ENCODE measurements at regions not wholly inside any gene's neighbourhood (a gene's known extent, or its start where the extent isn't known, plus 50 kb on each side); places are given as distances from the start of the nearest gene placed in this dataset.

DNA sequence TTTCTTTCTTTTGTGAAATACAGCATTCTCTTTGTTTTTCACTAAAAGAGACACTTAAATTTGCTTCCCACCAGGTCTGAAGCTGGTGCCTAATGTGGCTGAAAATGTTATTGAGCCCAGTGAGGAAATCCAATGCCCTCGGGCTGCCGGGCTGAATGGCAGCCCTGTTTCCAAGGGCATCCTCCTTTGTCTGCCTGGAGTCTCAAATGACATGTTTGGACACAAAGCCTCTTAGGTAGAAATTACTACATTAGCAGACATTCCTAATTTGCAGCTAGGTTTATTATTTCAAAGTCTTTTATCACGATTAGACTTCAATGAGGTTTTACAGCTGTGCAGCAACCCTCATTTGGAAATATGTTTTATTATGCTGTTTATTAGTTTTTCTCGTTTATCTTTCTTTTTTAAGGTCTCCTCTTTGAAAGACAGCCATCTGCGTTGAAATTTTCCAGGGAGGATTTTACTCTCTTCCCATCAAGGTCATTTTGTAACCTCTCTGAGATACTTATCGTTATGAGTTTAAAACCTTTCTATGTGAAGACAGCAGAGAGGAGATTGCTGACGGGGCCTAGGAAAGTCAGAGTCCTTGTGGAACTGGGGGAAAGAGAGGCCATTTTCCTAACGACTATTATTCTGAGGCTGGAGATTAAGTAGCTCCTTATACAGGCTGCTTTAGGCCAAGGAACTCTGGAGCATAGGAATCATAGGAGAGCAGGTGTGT is 59.0 kb upstream of the ZNF532 start:
- Histone ChIP-seq H3K27ac (ENCODE audit: low read depth, low read length) (no peak overlapping the region), H2BK20ac (ENCODE audit: low read length) (no peak overlapping the region), H2BK12ac (ENCODE audit: low read depth, low read length) (no peak overlapping the region), H3K23ac (ENCODE audit: insufficient read length) (no peak overlapping the region), H2AK5ac (ENCODE audit: low read depth, low read length) (no peak overlapping the region), H3K79me2 (ENCODE audit: control insufficient read depth in 1 of 2, insufficient read depth in 2 of 2, low read length in 2 of 2) (no peaks in the 10 kb centered on the region), H3K79me1 (ENCODE audit: low read depth, low read length) (no peaks in the 10 kb centered on the region), H3K9me3 (ENCODE audit: insufficient read depth in 2 of 2, low read depth in 1 of 2, low read length in 1 of 2) (no peaks in the 10 kb centered on the region), H3K18ac (ENCODE audit: extremely low read depth, low read length) (no peak overlapping the region), H2AFZ (ENCODE audit: low read length) (no peak overlapping the region), H3K9ac (replicated peaks in 1 of 4; ENCODE audit: extremely low read depth in 1 of 4, low read depth in 3 of 4, low read length in 3 of 4) (no peak overlapping the region), H4K20me1 (replicated peaks in 1 of 2; ENCODE audit: control insufficient read depth in 1 of 2, insufficient read depth in 2 of 2, low read length in 2 of 2) (no peaks in the 10 kb centered on the region), H3K4me2 (ENCODE audit: insufficient read depth in 1 of 2, low read depth in 2 of 2, low read length in 2 of 2) (no peak overlapping the region), H2BK5ac (ENCODE audit: low read depth, low read length) (peak overlapping the region; percentile 12; the same call in 1 of the 2 replicates), H4K5ac (ENCODE audit: insufficient read length, low read depth, low read length) (peak overlapping the region; percentile 9), H3K23me2 (ENCODE audit: low read depth, low read length) (no peaks in the 10 kb centered on the region), H3K4me3 (ENCODE audit: extremely low read depth in 1 of 4, insufficient read depth in 2 of 4, low read depth in 3 of 4, low read length in 4 of 4) (no peak overlapping the region; a peak in 1 of 8 replicates), H3K36me3 (ENCODE audit: control insufficient read depth in 2 of 4, insufficient read depth in 4 of 4, low read length in 3 of 4) (no peaks in the 10 kb centered on the region), H2BK120ac (replicated peaks; ENCODE audit: low read depth, low read length) (peak overlapping the region; percentile 81), H3K4me1 (replicated peaks in 1 of 4; ENCODE audit: control insufficient read depth in 3 of 4, insufficient read depth in 4 of 4, low read length in 3 of 4) (peaks cover 2 to 15% (median 8%) of the 10 kb centered on the region in 4 experiments; a peak in 6 of 7 replicates), H4K8ac (ENCODE audit: extremely low read depth, insufficient read depth, low read length) (no peak overlapping the region), H4K91ac (replicated peaks; ENCODE audit: insufficient read length, low read length) (peak overlapping the region; percentile 61), H3K56ac (replicated peaks; ENCODE audit: insufficient read length, low read depth, low read length) (no peak overlapping the region), H2BK15ac (ENCODE audit: low read length) (no peak overlapping the region), H3K4ac (replicated peaks; ENCODE audit: insufficient read length, low read depth, low read length) (no peak overlapping the region), H3K27me3 (replicated peaks in 1 of 4; ENCODE audit: control insufficient read depth in 3 of 4, extremely low read depth in 1 of 4, insufficient read depth in 3 of 4, low read length in 3 of 4) (no peaks in the 10 kb centered on the region), H3K14ac (ENCODE audit: insufficient read length) (no peak overlapping the region)
- ChIA-PET POLR2A (ENCODE audit: partially characterized antibody) (interaction anchor here (0.8 to 1.9 kb wide), 4 partner anchors 45 to 61 kb away, joined by 3 to 9 read pairs (median 4); partner anchors contain the start of gene ZNF532), CTCF (ENCODE audit: partially characterized antibody) (interaction anchor here (0.6 to 2.0 kb wide), 4 partner anchors 28 to 264 kb away, joined by 3 to 7 read pairs (median 4); no protein-coding TSS in a partner anchor)
- no peak for FAIRE-seq
- 84% methylated on average over 8 of the region's 8 CpGs; no CpG with 5 or more reads in 1 of the 2 experiments for WGBS, 2 experiments (ENCODE audit: extremely low coverage in 1 of 2, insufficient coverage in 1 of 2, insufficient read length in 1 of 2, insufficient replicate concordance in 2 of 2, low coverage in 1 of 2, low lambda C conversion rate in 2 of 2, missing lambda C conversion rate in 1 of 2)
- DNase-seq (ENCODE audit: low read depth in 1 of 2, low spot score in 2 of 2), result no peak
- TF ChIP-seq RBBP5 (IDR thresholded peaks at IDR 0.05; ENCODE audit: borderline replicate concordance, low read depth, low read length) (no peak), NANOG (IDR thresholded peaks at IDR 0.05; ENCODE audit: insufficient read depth, low read depth, low read length, poor library complexity, severe bottlenecking) (no peak), TAF1 (IDR thresholded peaks at IDR 0.05; ENCODE audit: low read depth, low read length) (no peak), RAD21 (IDR thresholded peaks at IDR 0.05 in 1 of 2, conservative IDR thresholded peaks at IDR 0.05 in 1 of 2; ENCODE audit: low read depth in 2 of 2, low read length in 2 of 2) (no peak), TCF12 (IDR thresholded peaks at IDR 0.05; ENCODE audit: low read depth, low read length) (no peak), NRF1 (IDR thresholded peaks at IDR 0.05; ENCODE audit: low read depth, low read length) (no peak), JUND (IDR thresholded peaks at IDR 0.05; ENCODE audit: low read length) (no peak)
- TF ChIP-seq, protein P1, sequence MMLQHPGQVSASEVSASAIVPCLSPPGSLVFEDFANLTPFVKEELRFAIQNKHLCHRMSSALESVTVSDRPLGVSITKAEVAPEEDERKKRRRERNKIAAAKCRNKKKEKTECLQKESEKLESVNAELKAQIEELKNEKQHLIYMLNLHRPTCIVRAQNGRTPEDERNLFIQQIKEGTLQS (IDR thresholded peaks at IDR 0.05; ENCODE audit: insufficient read depth, low read depth, low read length), result no peak
- TF ChIP-seq, protein P2, sequence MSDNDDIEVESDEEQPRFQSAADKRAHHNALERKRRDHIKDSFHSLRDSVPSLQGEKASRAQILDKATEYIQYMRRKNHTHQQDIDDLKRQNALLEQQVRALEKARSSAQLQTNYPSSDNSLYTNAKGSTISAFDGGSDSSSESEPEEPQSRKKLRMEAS (IDR thresholded peaks at IDR 0.05), result no peak
- TF ChIP-seq, protein P3, sequence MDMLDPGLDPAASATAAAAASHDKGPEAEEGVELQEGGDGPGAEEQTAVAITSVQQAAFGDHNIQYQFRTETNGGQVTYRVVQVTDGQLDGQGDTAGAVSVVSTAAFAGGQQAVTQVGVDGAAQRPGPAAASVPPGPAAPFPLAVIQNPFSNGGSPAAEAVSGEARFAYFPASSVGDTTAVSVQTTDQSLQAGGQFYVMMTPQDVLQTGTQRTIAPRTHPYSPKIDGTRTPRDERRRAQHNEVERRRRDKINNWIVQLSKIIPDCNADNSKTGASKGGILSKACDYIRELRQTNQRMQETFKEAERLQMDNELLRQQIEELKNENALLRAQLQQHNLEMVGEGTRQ (IDR thresholded peaks at IDR 0.05; ENCODE audit: low read length), result no peak

All from H1 (cell line).